ENCODE measurements at regions not wholly inside any gene's neighbourhood (a gene's known extent, or its start where the extent isn't known, plus 50 kb on each side); places are given as distances from the start of the nearest gene placed in this dataset.

- TF ChIP-seq TBP (IDR thresholded peaks at IDR 0.05; ENCODE audit: low read depth, low read length): no peak
- 47% methylated on average over 4 of the region's 4 CpGs; no CpG with 5 or more reads in 1 of the 2 experiments for WGBS, 2 experiments (ENCODE audit: extremely low coverage in 1 of 2, insufficient coverage in 1 of 2, insufficient read length in 1 of 2, insufficient replicate concordance in 2 of 2, low coverage in 1 of 2, low lambda C conversion rate in 2 of 2, missing lambda C conversion rate in 1 of 2)
- no peak overlapping the region for H4K8ac ChIP-seq (ENCODE audit: extremely low read depth, insufficient read depth, low read length)
- no peak for FAIRE-seq
- no peak overlapping the region for H3K27ac ChIP-seq (ENCODE audit: low read depth, low read length)
- no peaks in the 10 kb centered on the region for H3K79me2 ChIP-seq (ENCODE audit: control insufficient read depth in 1 of 2, insufficient read depth in 2 of 2, low read length in 2 of 2)
- H3K4me2 ChIP-seq (ENCODE audit: insufficient read depth in 1 of 2, low read depth in 2 of 2, low read length in 2 of 2): no peak overlapping the region
- no peaks in the 10 kb centered on the region for H3K36me3 ChIP-seq (ENCODE audit: control insufficient read depth in 2 of 4, insufficient read depth in 4 of 4, low read length in 3 of 4)
- no peak for DNase-seq (ENCODE audit: low read depth in 1 of 2, low spot score in 2 of 2)
- no peak overlapping the region for H2BK20ac ChIP-seq (ENCODE audit: low read length)
- H2AFZ ChIP-seq (ENCODE audit: low read length): no peak overlapping the region
- H3K23ac ChIP-seq (ENCODE audit: insufficient read length): no peak overlapping the region
- H2BK12ac ChIP-seq (ENCODE audit: low read depth, low read length): no peak overlapping the region
- ChIA-PET CTCF (ENCODE audit: partially characterized antibody) (interaction anchor here (1.1 to 2.7 kb wide), 5 partner anchors 9 to 26 kb away, joined by 3 to 8 read pairs (median 7); no protein-coding TSS in a partner anchor), POLR2A (ENCODE audit: partially characterized antibody) (interaction anchor here (1.1 kb wide), 1 partner anchor 22 kb away, joined by 3 read pairs; no protein-coding TSS in a partner anchor)
- H3K23me2 ChIP-seq (ENCODE audit: low read depth, low read length): no peaks in the 10 kb centered on the region
- no peak overlapping the region for H2BK5ac ChIP-seq (ENCODE audit: low read depth, low read length)
- no peak overlapping the region for H3K18ac ChIP-seq (ENCODE audit: extremely low read depth, low read length)
- no peaks in the 10 kb centered on the region for H3K4me1 ChIP-seq (replicated peaks in 1 of 4; ENCODE audit: control insufficient read depth in 3 of 4, insufficient read depth in 4 of 4, low read length in 3 of 4)
- H3K56ac ChIP-seq (replicated peaks; ENCODE audit: insufficient read length, low read depth, low read length): no peak overlapping the region
- H3K79me1 ChIP-seq (ENCODE audit: low read depth, low read length): no peaks in the 10 kb centered on the region
- H3K4me3 ChIP-seq (ENCODE audit: extremely low read depth in 1 of 4, insufficient read depth in 2 of 4, low read depth in 3 of 4, low read length in 4 of 4): no peak overlapping the region
- no peak overlapping the region for H2AK5ac ChIP-seq (ENCODE audit: low read depth, low read length)
- no peak overlapping the region for H2BK15ac ChIP-seq (ENCODE audit: low read length)
- no peak overlapping the region for H3K14ac ChIP-seq (ENCODE audit: insufficient read length)
- no peak overlapping the region for H2BK120ac ChIP-seq (replicated peaks; ENCODE audit: low read depth, low read length)
- no peak overlapping the region for H4K91ac ChIP-seq (replicated peaks; ENCODE audit: insufficient read length, low read length)
- H4K5ac ChIP-seq (ENCODE audit: insufficient read length, low read depth, low read length): no peak overlapping the region
- H3K4ac ChIP-seq (replicated peaks; ENCODE audit: insufficient read length, low read depth, low read length): no peak overlapping the region
- no peaks in the 10 kb centered on the region for H3K9me3 ChIP-seq (ENCODE audit: insufficient read depth in 2 of 2, low read depth in 1 of 2, low read length in 1 of 2)
- H3K9ac ChIP-seq (replicated peaks in 1 of 4; ENCODE audit: extremely low read depth in 1 of 4, low read depth in 3 of 4, low read length in 3 of 4): no peak overlapping the region
- H3K27me3 ChIP-seq (replicated peaks in 1 of 4; ENCODE audit: control insufficient read depth in 3 of 4, extremely low read depth in 1 of 4, insufficient read depth in 3 of 4, low read length in 3 of 4): no peaks in the 10 kb centered on the region; a peak in 1 of 7 replicates
- H4K20me1 ChIP-seq (replicated peaks in 1 of 2; ENCODE audit: control insufficient read depth in 1 of 2, insufficient read depth in 2 of 2, low read length in 2 of 2): no peaks in the 10 kb centered on the region
Observed at GRCh38 chr10:118842843-118843624, 88.3 kb upstream of the CACUL1 start.

All from H1 (cell line).